HepG2 (cell line): ENCODE measurements at regions not wholly inside any gene's neighbourhood (a gene's known extent, or its start where the extent isn't known, plus 50 kb on each side); places are given as distances from the start of the nearest gene placed in this dataset.

ENCODE experiments used
- CCDC6 ChIP-seq: sonication (generic); formaldehyde crosslinking; IDR thresholded peaks from 2 replicates; pipeline ENCODE4 v1.8.1; 2022; ENCODE audit warnings: mild to moderate bottlenecking, missing genetic modification reagents, moderate library complexity
- EP300 ChIP-seq, 3 experiments: sonication (generic) in 1 of 3; formaldehyde crosslinking in 1 of 3; IDR thresholded peaks; 2 replicates each; pipeline versions ENCODE4 v1.5.1 to v1.6.1; 2011 to 2020; ENCODE audit warnings: low read depth in 2 of 3, low read length in 2 of 3, borderline replicate concordance in 1 of 3, improper control_type of control experiment in 1 of 3, mild to moderate bottlenecking in 1 of 3, missing genetic modification reagents in 1 of 3, moderate library complexity in 1 of 3
- FOXP4 ChIP-seq: sonication (generic); formaldehyde crosslinking; IDR thresholded peaks from 2 replicates; pipeline ENCODE4 v1.4.0; 2020; ENCODE audit warnings: missing genetic modification reagents
- GRHL1 ChIP-seq: sonication (generic); formaldehyde crosslinking; conservative IDR thresholded peaks from 2 replicates; pipeline ENCODE4 v1.8.0; 2022; ENCODE audit warnings: missing genetic modification reagents
- HNRNPL ChIP-seq: fragments of 200-400 bp; formaldehyde crosslinking; IDR thresholded peaks from 2 replicates; pipeline ENCODE4 v1.6.1; 2017; ENCODE audit warnings: mild to moderate bottlenecking, low read depth, low read length
- HOMEZ ChIP-seq: IDR thresholded peaks from 2 replicates; pipeline ENCODE4 v1.6.1; 2016; ENCODE audit warnings: low read depth
- NFIC ChIP-seq: IDR thresholded peaks from 2 replicates; pipeline ENCODE4 v1.6.1; 2012; ENCODE audit warnings: mild to moderate bottlenecking, low read length, inconsistent platforms
- NR1H2 ChIP-seq: sonication (generic); formaldehyde crosslinking; IDR thresholded peaks from 2 replicates; pipeline ENCODE4 v1.8.1; 2022; ENCODE audit warnings: low read depth, missing genetic modification reagents, borderline replicate concordance
- NR2C2 ChIP-seq: sonication (generic); formaldehyde crosslinking; IDR thresholded peaks from 2 replicates; pipeline ENCODE4 v1.4.0; 2020; ENCODE audit warnings: missing genetic modification reagents, mild to moderate bottlenecking, moderate library complexity, borderline replicate concordance
- SALL1 ChIP-seq: sonication (generic); formaldehyde crosslinking; IDR thresholded peaks from 2 replicates; pipeline ENCODE4 v1.8.0; 2022; ENCODE audit warnings: mild to moderate bottlenecking, missing genetic modification reagents
- SMAD9 ChIP-seq: sonication (generic); formaldehyde crosslinking; IDR thresholded peaks from 2 replicates; pipeline ENCODE4 v1.5.1; 2020; ENCODE audit warnings: mild to moderate bottlenecking, missing genetic modification reagents
- STAG1 ChIP-seq: sonication (generic); formaldehyde crosslinking; IDR thresholded peaks from 2 replicates; pipeline ENCODE4 v1.4.0; 2020; ENCODE audit warnings: missing genetic modification reagents
- ZNF24 ChIP-seq: fragments of 450-650 bp; IDR thresholded peaks from 2 replicates; pipeline ENCODE4 v1.6.1; 2017; ENCODE audit warnings: antibody characterized with exemption, mild to moderate bottlenecking
- ZNF260 ChIP-seq: sonication (generic); formaldehyde crosslinking; IDR thresholded peaks from 2 replicates; pipeline ENCODE4 v1.4.0; 2020; ENCODE audit warnings: missing genetic modification reagents, low read depth, mild to moderate bottlenecking, borderline replicate concordance
- ZNF350 ChIP-seq: sonication (generic); formaldehyde crosslinking; IDR thresholded peaks from 2 replicates; pipeline ENCODE4 v1.4.0; 2020; ENCODE audit warnings: mild to moderate bottlenecking, low read depth, missing genetic modification reagents, borderline replicate concordance
- ZNF672 ChIP-seq: sonication (generic); formaldehyde crosslinking; IDR thresholded peaks from 2 replicates; pipeline ENCODE4 v1.8.1; 2022; ENCODE audit warnings: missing genetic modification reagents

- TF ChIP-seq HOMEZ (CRISPR knock-in tag) (0 out of 2 replicates have a peak, but pooled peaks have one; percentile 29), ZNF24 (no peak), HNRNPL (no peak), NR1H2 (CRISPR knock-in tag) (no peak), ZNF350 (no peak), NR2C2 (CRISPR knock-in tag) (peak; percentile 16; the same call in 1 of the 2 replicates), STAG1 (no peak), SALL1 (CRISPR knock-in tag) (peak; percentile 53; the same call in 1 of the 2 replicates), CCDC6 (CRISPR knock-in tag) (no peak), SMAD9 (no peak), FOXP4 (CRISPR knock-in tag) (peak; percentile 48; the same call in 1 of the 2 replicates), EP300 (IDR thresholded peaks at IDR 0.05; ENCODE audit: low read depth in 2 of 2, low read length in 2 of 2) (peak in 1 of 2 experiments; percentile 36; a peak in 1 of 4 replicates), EP300 (CRISPR knock-in tag; IDR thresholded peaks at IDR 0.05; ENCODE audit: borderline replicate concordance) (no peak), NFIC (peak; percentile 66; the same call in 1 of the 2 replicates), ZNF260 (CRISPR knock-in tag) (no peak), GRHL1 (CRISPR knock-in tag) (no peak), ZNF672 (CRISPR knock-in tag) (no peak)
Measured at GRCh38 chr2:166725927-166726924, 162.1 kb upstream of the XIRP2 start (continued).
